Breast epithelium (tissue), 4 donors: ENCODE measurements at regions not wholly inside any gene's neighbourhood (a gene's known extent, or its start where the extent isn't known, plus 50 kb on each side); places are given as distances from the start of the nearest gene placed in this dataset.
A peak's percentile ranks its signal among the peaks of the same experiment; 100 is the strongest.

Source experiments
- DNase-seq, 2 donors: peaks; one replicate each; pipeline ENCODE4 v3.0.0-alpha.2; 2019; ENCODE audit warnings: low spot score in 2 of 2
- H3K27ac ChIP-seq, 2 donors: fragments of 200-600 bp; sonication (generic) in 1 of 2; one replicate each; pipeline ENCODE4 v1.5.1; 2016 to 2019; ENCODE audit warnings: mild to moderate bottlenecking in 1 of 2
- H3K27me3 ChIP-seq, 2 donors: fragments of 200-600 bp; sonication (generic) in 1 of 2; one replicate each; pipeline versions ENCODE4 v1.5.1 to v1.6.0; 2017 to 2019; ENCODE audit warnings: control low read depth in 1 of 2, mild to moderate bottlenecking in 1 of 2
- H3K36me3 ChIP-seq: fragments of 200-600 bp; one replicate; pipeline ENCODE4 v1.5.1; 2019
- H3K4me1 ChIP-seq, 2 donors: fragments of 200-600 bp; sonication (generic); one replicate each; pipeline ENCODE4 v1.5.1; 2016 to 2019; ENCODE audit warnings: control low read depth in 1 of 2
- H3K4me3 ChIP-seq, 3 donors: fragments of 200-600 bp; sonication (generic); 1 replicate in 2 of 3; 2 replicates in 1 of 3; pipeline ENCODE4 v1.5.1; 2016 to 2019; ENCODE audit warnings: mild to moderate bottlenecking in 3 of 3, moderate library complexity in 2 of 3
- H3K9me3 ChIP-seq, 2 donors: fragments of 200-600 bp; sonication (generic) in 1 of 2; one replicate each; pipeline ENCODE4 v1.5.1; 2016 to 2019; ENCODE audit warnings: control low read depth in 1 of 2
- POLR2A ChIP-seq: fragments of 450-650 bp; IDR thresholded peaks from one replicate; pipeline ENCODE4 v1.6.1; 2016; ENCODE audit warnings: antibody characterized with exemption, mild to moderate bottlenecking, moderate library complexity
- POLR2AphosphoS5 ChIP-seq, 3 donors: sonication (generic); formaldehyde crosslinking; IDR thresholded peaks; one replicate each; pipeline ENCODE4 v1.6.1; 2017; ENCODE audit warnings: antibody characterized with exemption in 3 of 3
- intact Hi-C: fragments of 100-400 bp; cut with DNase I; formaldehyde crosslinking; loops from one replicate; pipeline ENCODE4 v1.15.1; 2023; ENCODE audit warnings: low total_unique reads
- TF ChIP-seq, protein P1 (sequence below), 3 donors: fragments of 450-650 bp; IDR thresholded peaks; one replicate each; pipeline ENCODE4 v1.5.1; 2016 to 2017; ENCODE audit warnings: antibody characterized with exemption in 3 of 3, mild to moderate bottlenecking in 3 of 3, moderate library complexity in 3 of 3

DNA sequence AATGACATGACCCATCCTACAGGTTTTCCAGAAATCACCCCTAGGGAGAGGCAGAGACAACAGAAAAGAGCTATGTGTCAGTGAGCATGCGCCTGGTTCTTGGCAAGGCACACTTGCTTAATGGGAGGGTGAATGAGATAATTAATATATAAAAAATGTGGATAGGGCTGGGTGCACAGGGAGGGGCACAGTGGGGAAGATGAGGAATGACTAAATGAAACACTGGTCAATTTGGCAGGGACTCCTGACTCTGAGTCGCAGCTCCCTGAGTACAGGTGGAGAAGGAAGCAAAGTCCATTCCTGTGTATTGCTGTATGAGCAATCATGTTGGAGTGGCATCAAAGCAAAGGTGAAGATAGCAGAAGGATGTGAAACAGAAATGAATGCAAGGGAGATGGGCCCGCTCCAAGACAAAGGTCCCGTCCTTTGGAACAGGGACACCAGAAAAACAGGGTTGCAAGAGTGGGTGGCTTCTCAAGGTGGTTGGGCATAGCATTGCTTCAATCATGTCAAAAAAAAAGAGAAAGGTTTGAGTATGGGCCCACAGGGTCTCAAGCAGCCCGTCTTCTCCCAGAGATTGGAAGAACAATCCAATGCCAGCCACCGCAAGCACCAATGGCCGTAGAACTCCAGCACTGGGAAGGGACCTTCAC is 278.4 kb upstream of the AGTR2 start:
- H3K9me3 ChIP-seq = peaks cover 3 to 49% of the 10 kb centered on the region in 2 donors

DNA sequence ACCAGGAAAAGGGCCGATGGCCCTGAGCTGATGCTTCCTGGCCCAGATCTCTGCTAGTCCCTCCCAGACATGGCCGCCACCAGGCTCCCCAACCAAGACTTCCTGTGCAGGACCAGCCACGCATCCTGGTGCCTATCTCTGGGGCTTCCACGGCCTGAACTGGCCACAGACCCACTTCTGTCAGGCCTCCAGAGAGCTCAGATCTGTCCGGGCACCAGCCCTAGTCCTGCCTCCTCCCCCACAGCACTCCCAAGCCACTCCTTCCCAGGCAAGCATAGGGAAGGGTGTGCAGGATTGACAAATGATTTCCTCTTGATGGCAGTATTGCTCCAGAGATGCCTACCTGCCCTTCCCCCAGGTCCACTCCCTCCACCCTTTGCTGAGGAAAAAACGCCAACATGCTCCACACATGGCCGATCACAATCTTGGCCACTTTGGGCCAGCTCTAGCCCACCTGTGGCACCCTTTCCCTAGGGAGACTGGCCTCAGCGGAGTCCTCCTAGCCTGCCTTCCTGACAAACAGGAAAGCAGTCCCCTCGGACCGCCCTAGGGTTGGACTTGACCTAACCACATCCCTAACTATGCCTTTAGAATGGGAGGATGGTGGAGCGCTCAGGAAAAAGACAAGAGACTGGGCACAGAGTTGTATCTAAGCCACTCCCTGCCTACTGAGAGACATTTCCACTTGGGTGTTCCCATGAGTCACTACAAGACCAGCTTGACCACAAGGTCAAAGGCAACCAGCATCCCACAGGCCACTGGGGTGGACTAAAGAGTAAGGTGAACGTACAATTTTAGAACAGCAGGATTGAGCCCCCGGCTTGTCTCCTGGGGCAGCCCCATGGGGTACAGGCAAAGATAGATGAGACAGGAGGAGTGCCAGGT is 277.5 kb upstream of the AGTR2 start:
- Histone ChIP-seq H3K9me3 (peaks cover 3 to 49% of the 10 kb centered on the region in 2 donors), H3K27me3 (no peaks in the 10 kb centered on the region), H3K36me3 (no peaks in the 10 kb centered on the region), H3K4me1 (no peaks in the 10 kb centered on the region), H3K4me3 (peak overlapping the region in 2 of 3 donors; percentile 45 to 47), H3K27ac (peak overlapping the region; percentile 27 to 65)
- no peak for TF ChIP-seq POLR2A
- peak in 2 of 3 donors; percentile 60 to 75 for TF ChIP-seq POLR2AphosphoS5 (IDR thresholded peaks at IDR 0.05)
- TF ChIP-seq, protein P1, sequence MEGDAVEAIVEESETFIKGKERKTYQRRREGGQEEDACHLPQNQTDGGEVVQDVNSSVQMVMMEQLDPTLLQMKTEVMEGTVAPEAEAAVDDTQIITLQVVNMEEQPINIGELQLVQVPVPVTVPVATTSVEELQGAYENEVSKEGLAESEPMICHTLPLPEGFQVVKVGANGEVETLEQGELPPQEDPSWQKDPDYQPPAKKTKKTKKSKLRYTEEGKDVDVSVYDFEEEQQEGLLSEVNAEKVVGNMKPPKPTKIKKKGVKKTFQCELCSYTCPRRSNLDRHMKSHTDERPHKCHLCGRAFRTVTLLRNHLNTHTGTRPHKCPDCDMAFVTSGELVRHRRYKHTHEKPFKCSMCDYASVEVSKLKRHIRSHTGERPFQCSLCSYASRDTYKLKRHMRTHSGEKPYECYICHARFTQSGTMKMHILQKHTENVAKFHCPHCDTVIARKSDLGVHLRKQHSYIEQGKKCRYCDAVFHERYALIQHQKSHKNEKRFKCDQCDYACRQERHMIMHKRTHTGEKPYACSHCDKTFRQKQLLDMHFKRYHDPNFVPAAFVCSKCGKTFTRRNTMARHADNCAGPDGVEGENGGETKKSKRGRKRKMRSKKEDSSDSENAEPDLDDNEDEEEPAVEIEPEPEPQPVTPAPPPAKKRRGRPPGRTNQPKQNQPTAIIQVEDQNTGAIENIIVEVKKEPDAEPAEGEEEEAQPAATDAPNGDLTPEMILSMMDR (IDR thresholded peaks at IDR 0.05) = peak in 2 of 3 donors; percentile 46 to 79
- intact Hi-C loops = loop anchor here (1.0 kb wide), 1 partner anchor 19 kb away; no protein-coding TSS in a partner anchor
- DNase-seq = peak; percentile 54 to 59

More for the DNA sequence above, 278.4 kb upstream of the AGTR2 start:
- Histone ChIP-seq H3K27ac (peak overlapping the region; percentile 27 to 65), H3K27me3 (no peaks in the 10 kb centered on the region), H3K4me1 (no peaks in the 10 kb centered on the region), H3K36me3 (no peaks in the 10 kb centered on the region), H3K4me3 (peak overlapping the region in 2 of 3 donors; percentile 45 to 47)
- DNase-seq = no peak
- intact Hi-C loops = no loop called here
- TF ChIP-seq, protein P1 (IDR thresholded peaks at IDR 0.05) = no peak
- TF ChIP-seq POLR2A (no peak), POLR2AphosphoS5 (IDR thresholded peaks at IDR 0.05) (no peak)

DNA sequence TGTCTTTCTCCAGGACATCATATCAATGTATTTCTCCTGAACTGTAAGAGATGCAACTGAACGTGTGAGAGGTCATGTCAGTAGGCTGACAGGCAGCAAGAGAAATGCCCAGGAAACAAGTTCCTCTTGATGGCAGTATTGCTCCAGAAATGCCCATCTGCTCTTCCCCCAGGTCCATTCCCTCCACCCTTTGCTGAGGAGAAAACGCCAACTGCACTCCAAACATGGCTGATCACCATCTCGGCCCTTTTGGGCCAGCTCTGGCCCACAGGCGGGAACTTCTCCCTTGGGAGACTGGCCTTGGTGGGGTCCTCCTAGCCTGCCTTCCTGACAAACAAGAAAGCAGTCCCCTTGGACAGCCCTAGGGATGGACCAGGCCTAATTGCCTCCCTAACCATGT is 276.5 kb upstream of the AGTR2 start:
- no peak overlapping the region for H3K4me3 ChIP-seq
- H3K9me3 ChIP-seq = peaks cover 3 to 48% of the 10 kb centered on the region in 2 donors
- no peaks in the 10 kb centered on the region for H3K4me1 ChIP-seq
- H3K27ac ChIP-seq = no peak overlapping the region
- intact Hi-C loops = no loop called here
- H3K36me3 ChIP-seq = no peaks in the 10 kb centered on the region
- TF ChIP-seq, protein P1 (IDR thresholded peaks at IDR 0.05) = peak in 1 of 3 donors; percentile 23
- TF ChIP-seq POLR2A = no peak
- DNase-seq = no peak
- H3K27me3 ChIP-seq = no peaks in the 10 kb centered on the region

DNA sequence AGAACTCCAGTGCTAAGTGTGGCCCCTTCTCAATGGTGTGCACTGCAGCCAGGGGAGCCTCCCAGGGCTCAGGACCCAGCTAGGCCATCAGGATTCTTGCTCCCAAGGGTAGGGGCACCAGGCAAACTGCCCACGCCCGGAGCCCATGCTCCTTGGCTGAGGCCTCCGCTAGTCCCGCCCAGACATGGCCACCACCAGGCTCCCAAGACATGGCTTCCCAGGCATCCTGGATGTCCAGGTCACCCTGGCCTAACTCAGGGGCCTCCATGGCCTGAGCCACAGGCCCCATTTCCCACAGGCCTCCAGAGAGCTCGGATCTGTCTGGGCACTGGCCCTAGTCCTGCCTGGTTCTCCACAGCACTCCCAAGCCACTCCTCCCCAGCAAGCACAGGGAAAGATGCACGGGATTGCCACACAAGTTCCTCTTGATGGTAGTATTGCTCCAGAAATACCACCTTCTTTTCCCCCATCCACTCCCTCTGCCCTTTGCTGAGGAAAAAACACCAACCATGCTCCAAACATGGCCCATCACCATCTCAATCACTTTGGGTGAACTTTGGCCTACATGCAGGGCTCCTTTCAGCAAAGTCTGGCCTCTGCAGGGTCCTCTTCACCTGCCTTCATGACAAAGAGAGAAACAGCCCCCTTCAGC is 274.7 kb upstream of the AGTR2 start:
- intact Hi-C loops = no loop called here
- DNase-seq = no peak
- Histone ChIP-seq H3K4me1 (no peaks in the 10 kb centered on the region), H3K36me3 (no peaks in the 10 kb centered on the region), H3K27ac (no peak overlapping the region), H3K27me3 (peaks cover 0 to 10% of the 10 kb centered on the region in 2 donors), H3K9me3 (peaks cover 3 to 36% of the 10 kb centered on the region in 2 donors), H3K4me3 (no peak overlapping the region)
- TF ChIP-seq, protein P1 (IDR thresholded peaks at IDR 0.05) = no peak
- no peak for TF ChIP-seq POLR2AphosphoS5 (IDR thresholded peaks at IDR 0.05)
